Left lung (tissue), 4 donors: ENCODE measurements at regions not wholly inside any gene's neighbourhood (a gene's known extent, or its start where the extent isn't known, plus 50 kb on each side); places are given as distances from the start of the nearest gene placed in this dataset.

ENCODE experiments used
- ATAC-seq: fragments of 200-7000 bp; cut with Tn5 transposase; one replicate; pipeline ENCODE4 v1.9.1; 2020; ENCODE audit warnings: moderate library complexity
- DNase-seq, 4 donors: peaks; one replicate each; pipeline ENCODE4 v3.0.0-alpha.2; 2013 to 2020
- H3K27ac ChIP-seq, 2 donors: fragments of 200-600 bp; sonication (generic) in 1 of 2; one replicate each; pipeline versions ENCODE4 v1.5.0 to v1.8.0; 2020 to 2021
- H3K27me3 ChIP-seq, 2 donors: fragments of 200-600 bp; sonication (generic) in 1 of 2; one replicate each; pipeline versions ENCODE4 v1.5.0 to v1.8.0; 2020 to 2021
- H3K36me3 ChIP-seq, 2 donors: fragments of 200-600 bp; sonication (generic) in 1 of 2; one replicate each; pipeline versions ENCODE4 v1.5.0 to v1.8.0; 2020 to 2021
- H3K4me1 ChIP-seq, 2 donors: fragments of 200-600 bp; one replicate each; pipeline ENCODE4 v1.8.0; 2021
- H3K4me3 ChIP-seq, 2 donors: fragments of 200-600 bp; sonication (generic) in 1 of 2; one replicate each; pipeline versions ENCODE4 v1.5.0 to v1.8.0; 2020 to 2021; ENCODE audit warnings: mild to moderate bottlenecking in 1 of 2
- H3K9me3 ChIP-seq, 2 donors: fragments of 200-600 bp; sonication (generic) in 1 of 2; one replicate each; pipeline versions ENCODE4 v1.5.0 to v1.8.0; 2020 to 2021
- intact Hi-C, 2 donors: fragments of 100-400 bp; cut with DNase I; formaldehyde crosslinking; loops; one replicate each; pipeline versions ENCODE4 v1.11.2 to v1.14.2; 2022
- TF ChIP-seq, protein P1 (sequence below), 2 donors: fragments of 200-600 bp; sonication (generic) in 1 of 2; IDR thresholded peaks; one replicate each; pipeline versions ENCODE4 v1.5.0 to v1.8.0; 2021; ENCODE audit warnings: antibody characterized with exemption in 2 of 2
- donor health status: DM: no; HTN: yes; CAD: no.
- donor health status: DM: no; HTN: no; CAD: no.

DNA sequence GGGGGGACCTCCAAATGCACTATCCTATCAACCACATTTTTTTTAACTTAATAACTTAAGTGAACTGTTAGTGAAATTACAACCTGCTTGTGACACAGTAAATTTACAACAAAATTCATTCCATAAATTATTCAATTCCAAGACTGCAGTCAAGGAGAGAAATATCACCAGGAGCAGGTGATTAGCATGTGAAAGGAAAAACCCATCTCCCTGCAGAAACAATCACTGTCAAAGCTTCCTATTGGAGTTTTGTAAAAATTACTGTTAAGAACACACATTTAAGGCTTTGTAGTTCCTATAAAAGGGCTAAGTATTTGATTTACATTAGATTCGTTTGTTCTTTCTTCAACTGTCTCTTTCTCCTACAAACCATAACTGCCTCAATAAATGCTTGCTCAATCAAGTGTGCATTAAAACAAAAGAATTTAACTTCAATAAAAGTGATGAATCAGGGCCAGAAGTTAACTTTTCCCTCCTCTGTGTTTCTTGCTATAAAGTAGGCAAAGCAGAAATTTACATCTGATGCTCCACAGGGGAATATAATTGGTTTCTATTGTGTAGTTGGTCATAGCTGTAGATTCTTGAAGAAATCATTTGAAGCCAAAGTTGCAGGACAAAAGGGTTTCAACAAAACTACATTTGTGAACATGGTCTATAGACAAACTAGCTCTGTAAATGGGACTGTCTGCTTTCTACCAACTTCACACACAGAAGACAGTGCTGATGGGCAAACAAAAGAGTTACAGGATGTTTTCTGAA lies 195.1 kb upstream of the PSMD7 start:
- H3K27ac ChIP-seq, result no peak overlapping the region
- DNase-seq (no peak), ATAC-seq (no peak)
- no peak overlapping the region for H3K4me3 ChIP-seq
- H3K27me3 ChIP-seq, result no peaks in the 10 kb centered on the region
- H3K36me3 ChIP-seq, result no peaks in the 10 kb centered on the region
- H3K9me3 ChIP-seq, result no peaks in the 10 kb centered on the region
- TF ChIP-seq, protein P1, sequence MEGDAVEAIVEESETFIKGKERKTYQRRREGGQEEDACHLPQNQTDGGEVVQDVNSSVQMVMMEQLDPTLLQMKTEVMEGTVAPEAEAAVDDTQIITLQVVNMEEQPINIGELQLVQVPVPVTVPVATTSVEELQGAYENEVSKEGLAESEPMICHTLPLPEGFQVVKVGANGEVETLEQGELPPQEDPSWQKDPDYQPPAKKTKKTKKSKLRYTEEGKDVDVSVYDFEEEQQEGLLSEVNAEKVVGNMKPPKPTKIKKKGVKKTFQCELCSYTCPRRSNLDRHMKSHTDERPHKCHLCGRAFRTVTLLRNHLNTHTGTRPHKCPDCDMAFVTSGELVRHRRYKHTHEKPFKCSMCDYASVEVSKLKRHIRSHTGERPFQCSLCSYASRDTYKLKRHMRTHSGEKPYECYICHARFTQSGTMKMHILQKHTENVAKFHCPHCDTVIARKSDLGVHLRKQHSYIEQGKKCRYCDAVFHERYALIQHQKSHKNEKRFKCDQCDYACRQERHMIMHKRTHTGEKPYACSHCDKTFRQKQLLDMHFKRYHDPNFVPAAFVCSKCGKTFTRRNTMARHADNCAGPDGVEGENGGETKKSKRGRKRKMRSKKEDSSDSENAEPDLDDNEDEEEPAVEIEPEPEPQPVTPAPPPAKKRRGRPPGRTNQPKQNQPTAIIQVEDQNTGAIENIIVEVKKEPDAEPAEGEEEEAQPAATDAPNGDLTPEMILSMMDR (IDR thresholded peaks at IDR 0.05), result no peak
- intact Hi-C loops, result no loop called here
- no peaks in the 10 kb centered on the region for H3K4me1 ChIP-seq

DNA sequence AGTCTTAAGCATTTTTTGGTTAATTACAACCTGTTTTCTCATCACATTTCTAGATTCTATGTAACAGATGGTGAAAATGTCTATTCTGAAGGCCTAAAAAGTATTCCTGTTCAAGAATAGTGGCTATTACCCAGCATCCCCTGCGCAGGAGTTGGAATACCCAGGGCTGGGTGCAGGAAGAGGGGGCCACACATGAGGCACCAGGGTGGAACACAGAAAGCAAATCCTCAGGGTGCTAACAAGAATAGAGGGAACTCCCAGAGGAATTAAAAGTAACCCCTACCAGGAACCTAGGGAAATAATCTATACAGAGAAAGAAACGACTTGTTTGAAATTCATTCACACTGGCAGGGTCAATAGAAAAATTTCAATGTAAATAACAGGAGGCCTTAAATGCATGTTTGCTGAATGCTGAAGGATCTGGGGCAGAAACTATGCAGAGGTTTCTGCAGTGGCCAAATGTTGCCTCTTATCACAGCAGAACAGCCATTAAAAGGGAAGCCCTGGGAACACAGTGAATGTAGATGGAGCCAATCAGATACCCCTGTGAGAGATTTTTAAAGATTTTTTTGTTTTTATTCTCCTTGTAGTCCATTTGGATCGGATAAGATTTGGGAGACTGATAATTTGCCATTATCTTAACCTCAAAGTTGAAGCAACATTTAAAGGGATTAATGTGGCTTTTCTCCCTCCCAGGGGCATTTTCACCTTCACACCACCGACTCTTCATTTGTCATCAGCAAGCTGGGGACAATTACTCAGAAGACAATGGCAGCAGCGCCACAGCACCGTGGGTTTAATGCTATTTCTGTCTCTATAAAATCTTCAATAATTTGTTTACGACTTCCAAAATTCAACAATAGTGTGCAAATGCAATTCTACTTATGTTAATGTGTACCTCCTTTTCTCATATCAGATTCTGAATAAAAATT lies 196.0 kb upstream of the PSMD7 start:
- H3K36me3 ChIP-seq, result no peaks in the 10 kb centered on the region
- intact Hi-C loops, result no loop called here
- peak in 1 of 4 donors; percentile 11 for DNase-seq

DNA sequence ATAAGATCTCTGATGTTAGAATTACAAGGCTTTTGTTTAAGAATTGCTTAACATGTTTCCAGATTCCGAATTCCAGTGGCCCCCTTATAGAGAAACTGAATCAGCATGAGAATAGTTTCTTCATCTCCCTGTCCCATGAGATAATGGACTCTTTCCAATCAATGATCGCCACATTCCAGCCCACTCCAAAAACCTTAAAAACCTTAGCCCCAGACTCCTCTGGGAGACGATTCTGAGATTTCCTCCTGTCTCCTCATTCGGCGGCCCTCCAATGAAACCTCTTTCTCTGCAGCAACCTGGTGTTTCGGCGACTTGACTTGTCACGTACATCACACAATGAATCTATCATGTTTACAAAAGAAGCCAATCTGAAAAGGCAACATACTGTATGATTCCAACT lies 197.1 kb upstream of the PSMD7 start:
- intact Hi-C loops, result no loop called here
- DNase-seq (no peak), ATAC-seq (no peak)
- no peaks in the 10 kb centered on the region for H3K27me3 ChIP-seq
- no peaks in the 10 kb centered on the region for H3K36me3 ChIP-seq
- H3K4me1 ChIP-seq, result no peaks in the 10 kb centered on the region
- no peak overlapping the region for H3K27ac ChIP-seq
- TF ChIP-seq, protein P1 (IDR thresholded peaks at IDR 0.05), result no peak
- H3K4me3 ChIP-seq, result no peak overlapping the region
- no peaks in the 10 kb centered on the region for H3K9me3 ChIP-seq

More for the DNA sequence above, 196.0 kb upstream of the PSMD7 start:
- Histone ChIP-seq H3K4me1 (no peaks in the 10 kb centered on the region), H3K27ac (no peak overlapping the region), H3K27me3 (no peaks in the 10 kb centered on the region), H3K4me3 (no peak overlapping the region), H3K9me3 (no peaks in the 10 kb centered on the region)
- ATAC-seq, result no peak
- TF ChIP-seq, protein P1 (IDR thresholded peaks at IDR 0.05), result no peak

DNA sequence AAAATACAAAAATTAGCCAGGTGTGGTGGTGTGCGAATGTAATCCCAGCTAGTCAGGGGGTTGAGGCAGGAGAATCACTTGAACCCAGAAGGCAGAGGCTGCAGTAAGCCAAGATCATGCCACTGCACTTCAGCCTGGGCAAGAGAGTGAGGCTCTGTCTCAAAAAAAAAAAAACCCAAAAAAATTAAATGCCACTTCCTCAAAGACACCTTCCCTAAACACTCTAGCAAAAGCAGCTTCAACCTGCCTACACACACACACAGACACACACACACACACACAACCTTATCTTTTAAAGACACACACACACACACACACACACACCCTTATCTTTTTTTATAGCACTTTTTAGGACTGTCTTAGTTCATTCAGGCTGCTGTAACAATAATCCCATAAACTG lies 201.7 kb upstream of the PSMD7 start:
- no peaks in the 10 kb centered on the region for H3K36me3 ChIP-seq
- no peak overlapping the region for H3K4me3 ChIP-seq
- TF ChIP-seq, protein P1 (IDR thresholded peaks at IDR 0.05), result no peak

DNA sequence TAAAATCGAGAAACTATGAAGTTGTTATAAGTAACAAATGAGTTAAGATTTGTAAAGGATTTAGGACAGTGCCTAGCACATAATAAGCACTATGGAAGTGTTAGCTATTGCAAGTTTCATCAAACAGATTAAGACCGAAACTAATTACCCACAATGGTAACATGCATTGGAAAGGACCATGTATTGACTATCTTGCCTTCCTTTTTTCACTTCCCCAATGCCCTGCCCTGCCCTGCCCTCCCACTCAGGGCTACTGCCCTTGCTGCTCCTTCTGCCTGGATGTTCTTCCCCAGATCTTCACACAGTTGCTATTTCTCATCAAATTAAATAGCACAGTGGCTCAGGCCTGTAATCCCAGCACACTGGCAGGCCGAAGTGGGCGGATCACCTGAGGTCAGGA lies 202.1 kb upstream of the PSMD7 start:
- Histone ChIP-seq H3K27me3 (no peaks in the 10 kb centered on the region), H3K36me3 (no peaks in the 10 kb centered on the region), H3K4me1 (no peaks in the 10 kb centered on the region), H3K4me3 (no peak overlapping the region), H3K27ac (no peak overlapping the region), H3K9me3 (no peaks in the 10 kb centered on the region)
- TF ChIP-seq, protein P1 (IDR thresholded peaks at IDR 0.05), result no peak
- ATAC-seq (no peak), DNase-seq (no peak)
- intact Hi-C loops, result no loop called here

More for the DNA sequence above, 201.7 kb upstream of the PSMD7 start:
- Histone ChIP-seq H3K4me1 (no peaks in the 10 kb centered on the region), H3K9me3 (no peaks in the 10 kb centered on the region), H3K27me3 (no peaks in the 10 kb centered on the region), H3K27ac (no peak overlapping the region)
- ATAC-seq (no peak), DNase-seq (no peak)
- intact Hi-C loops, result no loop called here
